Small intestine (tissue), 7 donors: ENCODE measurements at regions not wholly inside any gene's neighbourhood (a gene's known extent, or its start where the extent isn't known, plus 50 kb on each side); places are given as distances from the start of the nearest gene placed in this dataset.

Source experiments
- DNase-seq, 2 donors: peaks; one replicate each; pipeline versions ENCODE4 v3.0.0 to v3.0.0-alpha.2; 2013
- FAIRE-seq: peaks from 2 replicates; lab custom pipeline; 2012; peaks lifted over from hg19 to GRCh38; lab: Jason Lieb, UNC
- H3K27ac ChIP-seq, 3 donors: one replicate each; pipeline ENCODE4 v1.5.1; 2013; ENCODE audit warnings: low read length in 2 of 3, mild to moderate bottlenecking in 2 of 3, control low read depth in 1 of 3, inconsistent platforms in 1 of 3, low read depth in 1 of 3, moderate library complexity in 1 of 3
- H3K27me3 ChIP-seq, 3 donors: one replicate each; pipeline ENCODE4 v1.6.1; 2013; ENCODE audit warnings: low read length in 3 of 3, inconsistent platforms in 1 of 3; ENCODE audit not compliant: control insufficient read depth in 3 of 3, insufficient read depth in 3 of 3
- H3K36me3 ChIP-seq, 3 donors: one replicate each; pipeline ENCODE4 v1.6.1; 2013; ENCODE audit warnings: low read length in 3 of 3, inconsistent platforms in 1 of 3, low read depth in 1 of 3, mild to moderate bottlenecking in 1 of 3, moderate library complexity in 1 of 3; ENCODE audit not compliant: control insufficient read depth in 3 of 3, insufficient read depth in 2 of 3
- H3K4me1 ChIP-seq, 3 donors: one replicate each; pipeline ENCODE4 v1.6.1; 2013; ENCODE audit warnings: low read length in 2 of 3, inconsistent platforms in 1 of 3, low read depth in 1 of 3, mild to moderate bottlenecking in 1 of 3, moderate library complexity in 1 of 3; ENCODE audit not compliant: control insufficient read depth in 3 of 3, insufficient read depth in 2 of 3
- H3K4me3 ChIP-seq, 3 donors: one replicate each; pipeline ENCODE4 v1.5.1; 2013; ENCODE audit warnings: low read length in 3 of 3, control low read depth in 1 of 3, inconsistent platforms in 1 of 3, low read depth in 1 of 3, mild to moderate bottlenecking in 1 of 3, moderate library complexity in 1 of 3
- H3K9me3 ChIP-seq, 2 donors: one replicate each; pipeline ENCODE4 v1.6.1; 2013; ENCODE audit warnings: low read depth in 1 of 2, low read length in 1 of 2; ENCODE audit not compliant: control insufficient read depth in 2 of 2, insufficient read depth in 1 of 2
- WGBS, 3 donors: extraction: QIAGEN DNeasy Blood & Tissue Kit; methylation state at CpG; one replicate each; pipeline ENCODE4 v1.1.7; 2013; 5-methylcytosine and 5-hydroxymethylcytosine counted together
- donor health status: healthy with polysubstance abuse.
- donor health status: control.
- donor health status: control.
- donor health status: Bipolar disorder and iron deficiency.
- donor health status: healthy.

- H3K27ac ChIP-seq = no peak overlapping the region
- no peaks in the 10 kb centered on the region for H3K36me3 ChIP-seq
- no peaks in the 10 kb centered on the region for H3K9me3 ChIP-seq
- H3K27me3 ChIP-seq = peaks cover 0 to 11% (median 0%) of the 10 kb centered on the region in 3 donors
- H3K4me3 ChIP-seq = no peak overlapping the region
- DNase-seq (peak in 1 of 2 donors; percentile 10), FAIRE-seq (no peak)
- 64 to 73% (median 64%) methylated on average over 8 of the region's 8 CpGs for WGBS, 3 donors
- no peaks in the 10 kb centered on the region for H3K4me1 ChIP-seq
Measured at GRCh38 chr14:22699801-22700564, 55.8 kb upstream of the OR6J1 start.

GRCh38 chr14:22713631-22713950 is 52.9 kb upstream of the OXA1L start:
- no peak overlapping the region for H3K27ac ChIP-seq
- no peaks in the 10 kb centered on the region for H3K36me3 ChIP-seq
- peak overlapping the region in 1 of 3 donors; percentile 28 for H3K4me3 ChIP-seq
- no peak for DNase-seq
- no peaks in the 10 kb centered on the region for H3K9me3 ChIP-seq
- H3K27me3 ChIP-seq = peaks cover 0 to 16% (median 0%) of the 10 kb centered on the region in 3 donors
- peaks cover 0 to 2% (median 2%) of the 10 kb centered on the region in 3 donors for H3K4me1 ChIP-seq
- WGBS, 3 donors = 38 to 68% (median 46%) methylated on average over 9 of the region's 9 CpGs
- no peak for FAIRE-seq

GRCh38 chr14:22715186-22715812 is 51.2 kb upstream of the OXA1L start:
- H3K4me1 ChIP-seq = peaks cover 0 to 2% (median 2%) of the 10 kb centered on the region in 3 donors
- H3K36me3 ChIP-seq = no peaks in the 10 kb centered on the region
- H3K27ac ChIP-seq = no peak overlapping the region
- peaks cover 0 to 19% (median 0%) of the 10 kb centered on the region in 3 donors for H3K27me3 ChIP-seq
- DNase-seq (no peak), FAIRE-seq (no peak)
- no peak overlapping the region for H3K4me3 ChIP-seq
- WGBS, 3 donors = 69 to 78% (median 75%) methylated on average over 8 of the region's 8 CpGs
- H3K9me3 ChIP-seq = no peaks in the 10 kb centered on the region

GRCh38 chr14:22715890-22716289 is 50.6 kb upstream of the OXA1L start:
- WGBS, 3 donors = 64 to 71% (median 67%) methylated on average over 1 of the region's 1 CpG
- FAIRE-seq (peak; percentile 88), DNase-seq (no peak)
- no peak overlapping the region for H3K4me3 ChIP-seq
- peaks cover 0 to 2% (median 2%) of the 10 kb centered on the region in 3 donors for H3K4me1 ChIP-seq
- H3K36me3 ChIP-seq = no peaks in the 10 kb centered on the region
- H3K27me3 ChIP-seq = peaks cover 0 to 15% (median 0%) of the 10 kb centered on the region in 3 donors
- H3K9me3 ChIP-seq = no peaks in the 10 kb centered on the region
- no peak overlapping the region for H3K27ac ChIP-seq
